WERI-Rb-1 (cell line): ENCODE measurements at regions not wholly inside any gene's neighbourhood (a gene's known extent, or its start where the extent isn't known, plus 50 kb on each side); places are given as distances from the start of the nearest gene placed in this dataset.
A peak's percentile ranks its signal among the peaks of the same experiment; 100 is the strongest.

Source experiments
- DNase-seq: peaks from one replicate; pipeline ENCODE4 v3.0.0-alpha.2; 2020
- H3K27ac ChIP-seq: fragments of 250-450 bp; sonication (Bioruptor Pico); 2 replicates; pipeline ENCODE4 v1.5.1; 2020; ENCODE audit warnings: mild to moderate bottlenecking, moderate library complexity
- H3K27me3 ChIP-seq: fragments of 250-450 bp; sonication (Bioruptor Pico); 2 replicates; pipeline ENCODE4 v1.5.1; 2021; ENCODE audit warnings: mild to moderate bottlenecking, low read depth, moderate library complexity; ENCODE audit not compliant: insufficient read depth, severe bottlenecking
- H3K36me3 ChIP-seq: fragments of 250-450 bp; sonication (Bioruptor Pico); 2 replicates; pipeline ENCODE4 v1.5.1; 2020; ENCODE audit warnings: mild to moderate bottlenecking, moderate library complexity
- H3K4me3 ChIP-seq: 2 replicates; pipeline ENCODE4 v1.5.1; 2011; ENCODE audit warnings: low read depth, mild to moderate bottlenecking, control low read depth, low read length
- H3K9me3 ChIP-seq: fragments of 250-450 bp; sonication (Bioruptor Pico); 2 replicates; pipeline ENCODE4 v1.5.1; 2021; ENCODE audit warnings: mild to moderate bottlenecking, moderate library complexity; ENCODE audit not compliant: severe bottlenecking
- TF ChIP-seq, protein P1 (sequence below): IDR thresholded peaks from 2 replicates; pipeline ENCODE4 v1.5.1; 2011; ENCODE audit warnings: low read depth, mild to moderate bottlenecking, control low read depth, inconsistent platforms, low read length

DNA sequence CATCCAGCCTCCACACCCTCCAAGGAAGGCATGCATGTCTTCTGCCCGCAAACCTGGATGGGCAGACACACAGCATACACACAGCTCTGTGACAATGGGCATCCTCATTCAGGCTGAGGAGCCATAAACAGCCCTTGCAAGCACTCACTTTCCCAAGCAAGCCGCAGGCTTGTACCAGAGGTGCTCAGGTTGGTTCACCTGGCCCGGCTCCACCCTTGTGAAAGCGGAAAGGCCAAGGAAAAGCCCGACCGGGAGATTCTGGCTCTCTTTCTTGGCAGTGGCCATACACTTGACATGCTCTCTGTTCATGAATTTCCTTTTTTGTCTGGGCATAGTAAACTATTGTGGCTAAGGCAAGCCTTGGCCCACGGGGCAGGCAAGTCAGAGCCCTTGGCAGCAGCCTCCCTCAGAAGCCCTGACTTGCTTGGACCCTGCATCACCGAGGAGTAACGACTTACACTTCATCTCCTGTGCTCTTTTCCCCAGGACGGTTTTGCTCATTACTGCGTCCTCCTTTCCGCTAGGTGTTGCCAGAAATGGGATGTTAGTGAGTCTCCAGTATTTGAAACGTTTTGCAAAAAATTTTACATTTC is 74.6 kb upstream of the BNC1 start:
- no peak for DNase-seq
- Histone ChIP-seq H3K9me3 (no peaks in the 10 kb centered on the region), H3K4me3 (no peak overlapping the region), H3K36me3 (no peaks in the 10 kb centered on the region), H3K27ac (no peak overlapping the region), H3K27me3 (no peaks in the 10 kb centered on the region)
- TF ChIP-seq, protein P1, sequence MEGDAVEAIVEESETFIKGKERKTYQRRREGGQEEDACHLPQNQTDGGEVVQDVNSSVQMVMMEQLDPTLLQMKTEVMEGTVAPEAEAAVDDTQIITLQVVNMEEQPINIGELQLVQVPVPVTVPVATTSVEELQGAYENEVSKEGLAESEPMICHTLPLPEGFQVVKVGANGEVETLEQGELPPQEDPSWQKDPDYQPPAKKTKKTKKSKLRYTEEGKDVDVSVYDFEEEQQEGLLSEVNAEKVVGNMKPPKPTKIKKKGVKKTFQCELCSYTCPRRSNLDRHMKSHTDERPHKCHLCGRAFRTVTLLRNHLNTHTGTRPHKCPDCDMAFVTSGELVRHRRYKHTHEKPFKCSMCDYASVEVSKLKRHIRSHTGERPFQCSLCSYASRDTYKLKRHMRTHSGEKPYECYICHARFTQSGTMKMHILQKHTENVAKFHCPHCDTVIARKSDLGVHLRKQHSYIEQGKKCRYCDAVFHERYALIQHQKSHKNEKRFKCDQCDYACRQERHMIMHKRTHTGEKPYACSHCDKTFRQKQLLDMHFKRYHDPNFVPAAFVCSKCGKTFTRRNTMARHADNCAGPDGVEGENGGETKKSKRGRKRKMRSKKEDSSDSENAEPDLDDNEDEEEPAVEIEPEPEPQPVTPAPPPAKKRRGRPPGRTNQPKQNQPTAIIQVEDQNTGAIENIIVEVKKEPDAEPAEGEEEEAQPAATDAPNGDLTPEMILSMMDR, result no peak

DNA sequence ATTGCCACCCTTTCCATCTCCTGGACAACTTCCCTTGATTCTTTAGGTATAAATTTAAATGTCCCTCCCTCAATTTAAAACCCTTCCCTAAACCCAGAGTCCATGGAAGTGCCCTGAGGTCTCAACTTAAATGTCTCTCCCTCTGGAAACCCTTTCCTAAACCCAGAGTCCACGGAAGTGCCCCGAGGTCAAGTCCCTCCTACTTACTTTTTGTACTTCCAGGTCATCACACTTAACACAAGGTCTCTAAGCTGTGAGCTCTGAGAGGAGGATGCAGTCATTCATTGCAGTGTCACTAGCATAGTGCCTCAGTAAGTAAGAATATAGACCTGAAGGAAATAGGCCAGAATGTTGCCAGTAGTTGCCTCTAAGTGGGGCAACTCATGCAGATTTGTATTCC is 78.2 kb upstream of the BNC1 start:
- DNase-seq, result no peak
- TF ChIP-seq, protein P1, result no peak
- Histone ChIP-seq H3K9me3 (no peaks in the 10 kb centered on the region), H3K27me3 (no peaks in the 10 kb centered on the region), H3K4me3 (no peak overlapping the region), H3K27ac (no peak overlapping the region), H3K36me3 (no peaks in the 10 kb centered on the region)

DNA sequence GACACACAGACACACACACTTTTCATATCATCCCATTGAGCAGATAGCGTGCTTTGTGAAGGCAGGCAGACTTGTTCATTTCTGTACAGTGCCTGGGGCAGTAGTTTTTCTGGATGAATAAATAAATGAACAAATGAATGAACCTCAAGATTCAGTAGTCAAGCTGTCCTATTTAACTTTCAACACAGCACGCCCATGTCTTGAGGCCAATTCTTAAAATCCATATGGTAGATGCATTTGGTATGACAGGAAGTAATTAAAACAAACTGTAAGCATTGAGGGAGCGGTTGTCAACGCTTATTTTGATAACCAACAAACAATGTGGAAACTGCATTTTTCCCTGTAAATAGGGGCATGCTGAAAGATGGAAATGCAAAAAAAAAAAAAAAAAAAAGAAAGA is 80.0 kb upstream of the BNC1 start:
- TF ChIP-seq, protein P1, result no peak
- Histone ChIP-seq H3K9me3 (no peaks in the 10 kb centered on the region), H3K36me3 (no peaks in the 10 kb centered on the region), H3K27me3 (no peaks in the 10 kb centered on the region), H3K4me3 (no peak overlapping the region), H3K27ac (no peak overlapping the region)
- DNase-seq, result no peak

DNA sequence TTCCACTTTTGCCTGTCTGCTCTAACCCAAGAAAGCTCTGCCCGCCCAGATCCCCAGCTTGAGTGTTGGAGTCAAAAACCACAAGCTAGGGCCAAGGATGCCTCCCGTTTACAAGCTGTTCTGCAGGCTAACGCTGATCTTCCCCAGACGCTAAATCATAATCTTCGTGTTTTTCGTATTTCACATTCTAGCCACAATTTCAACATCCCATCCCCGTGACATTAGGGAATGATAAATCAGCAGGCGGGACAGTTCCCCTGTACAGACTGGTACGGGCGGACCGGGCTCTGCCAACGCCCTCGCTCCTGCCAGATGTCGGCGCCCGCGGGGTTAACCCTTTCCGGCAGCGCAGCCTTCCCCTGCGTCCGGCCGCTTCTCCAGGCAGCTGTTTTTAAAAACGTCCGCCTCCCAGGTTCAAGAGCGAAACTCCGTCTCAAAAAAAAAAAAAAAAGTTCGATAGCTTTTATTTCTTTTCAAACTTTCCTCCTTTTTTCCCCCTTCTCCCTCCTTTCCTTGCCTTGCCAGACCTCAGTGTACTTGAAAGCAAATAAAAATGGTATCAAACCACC is 81.0 kb upstream of the BNC1 start:
- Histone ChIP-seq H3K4me3 (no peak overlapping the region), H3K27ac (no peak overlapping the region), H3K36me3 (no peaks in the 10 kb centered on the region), H3K9me3 (no peaks in the 10 kb centered on the region), H3K27me3 (no peaks in the 10 kb centered on the region)
- TF ChIP-seq, protein P1, result no peak
- DNase-seq, result no peak

DNA sequence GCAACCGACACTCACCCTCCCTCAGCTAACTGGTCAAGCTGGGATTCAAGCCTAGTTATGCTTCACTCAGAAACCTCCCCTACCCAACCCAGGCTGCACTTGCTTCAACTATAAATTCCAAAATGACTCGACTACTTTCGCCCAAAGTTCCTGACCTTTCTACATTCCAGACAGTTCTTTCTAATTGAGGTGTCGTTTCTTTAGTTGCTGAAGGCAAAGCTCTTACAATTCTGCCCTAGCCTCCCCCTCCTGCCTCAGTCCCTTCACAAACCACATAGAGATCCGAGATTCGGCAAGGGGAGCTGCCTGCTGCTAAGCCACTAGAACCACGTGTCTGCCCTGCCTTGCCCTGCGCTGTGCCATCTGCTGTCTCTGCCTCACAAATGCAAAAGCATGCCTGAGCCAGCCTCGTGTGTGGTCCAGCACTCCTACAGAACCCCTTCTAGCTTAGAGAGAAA is 74.7 kb upstream of the SH3GL3 start:
- H3K4me3 ChIP-seq, result no peak overlapping the region
- DNase-seq, result peak; percentile 78
- H3K27ac ChIP-seq, result peak overlapping the region; percentile 40
- TF ChIP-seq, protein P1, result no peak
- no peaks in the 10 kb centered on the region for H3K9me3 ChIP-seq
- no peaks in the 10 kb centered on the region for H3K36me3 ChIP-seq
- no peaks in the 10 kb centered on the region for H3K27me3 ChIP-seq
